Right cardiac atrium (tissue), 5 donors: ENCODE measurements at regions not wholly inside any gene's neighbourhood (a gene's known extent, or its start where the extent isn't known, plus 50 kb on each side); places are given as distances from the start of the nearest gene placed in this dataset.

Source experiments
- ATAC-seq, 2 donors: fragments of 200-7000 bp; cut with Tn5 transposase; one replicate each; pipeline versions ENCODE4 v1.8.0 to v1.9.1; 2020; ENCODE audit warnings: moderate library complexity in 2 of 2, mild to moderate bottlenecking in 1 of 2
- DNase-seq, 3 donors: peaks; one replicate each; pipeline ENCODE4 v3.0.0-alpha.2; 2020
- H3K27ac ChIP-seq: one replicate; pipeline ENCODE4 v1.5.1; 2013; ENCODE audit warnings: mild to moderate bottlenecking, low read length, control low read depth, moderate library complexity
- H3K27me3 ChIP-seq: one replicate; pipeline ENCODE4 v1.6.1; 2013; ENCODE audit not compliant: control insufficient read depth, insufficient read depth
- H3K4me1 ChIP-seq: one replicate; pipeline ENCODE4 v1.6.1; 2013; ENCODE audit warnings: low read length; ENCODE audit not compliant: control insufficient read depth, insufficient read depth
- H3K4me3 ChIP-seq: one replicate; pipeline ENCODE4 v1.5.1; 2013; ENCODE audit warnings: low read length, control low read depth
- H3K9me3 ChIP-seq: one replicate; pipeline ENCODE4 v1.6.1; 2013; ENCODE audit warnings: low read length; ENCODE audit not compliant: control insufficient read depth
- WGBS: extraction: QIAGEN DNeasy Blood & Tissue Kit; methylation state at CpG from one replicate; pipeline ENCODE4 v1.1.7; 2013; 5-methylcytosine and 5-hydroxymethylcytosine counted together
- intact Hi-C, 4 donors: fragments of 100-400 bp; cut with DNase I; formaldehyde crosslinking; loops; one replicate each; pipeline versions ENCODE4 v1.11.0 to v1.14.0; 2022 to 2023
- donor health status: healthy with polysubstance abuse.
- donor health status: DM: no; HTN: yes; CAD: no.
- donor health status: DM: no; HTN: no; CAD: no.
- donor health status: DM: no; HTN: yes; CAD: no; lungs with severe emphysema.
- donor health status: DM: yes; HTN: yes; CAD: no.

- DNase-seq = no peak
- H3K27ac ChIP-seq = no peak overlapping the region
- intact Hi-C loops = no loop called here
- H3K4me3 ChIP-seq = no peak overlapping the region
- H3K4me1 ChIP-seq = no peaks in the 10 kb centered on the region
- no peaks in the 10 kb centered on the region for H3K9me3 ChIP-seq
- WGBS = 77% methylated on average over 21 of the region's 21 CpGs
- no peak for ATAC-seq
- H3K27me3 ChIP-seq = no peaks in the 10 kb centered on the region
Measured at GRCh38 chr5:167155387-167156005, 1135.9 kb upstream of the WWC1 start.

DNA sequence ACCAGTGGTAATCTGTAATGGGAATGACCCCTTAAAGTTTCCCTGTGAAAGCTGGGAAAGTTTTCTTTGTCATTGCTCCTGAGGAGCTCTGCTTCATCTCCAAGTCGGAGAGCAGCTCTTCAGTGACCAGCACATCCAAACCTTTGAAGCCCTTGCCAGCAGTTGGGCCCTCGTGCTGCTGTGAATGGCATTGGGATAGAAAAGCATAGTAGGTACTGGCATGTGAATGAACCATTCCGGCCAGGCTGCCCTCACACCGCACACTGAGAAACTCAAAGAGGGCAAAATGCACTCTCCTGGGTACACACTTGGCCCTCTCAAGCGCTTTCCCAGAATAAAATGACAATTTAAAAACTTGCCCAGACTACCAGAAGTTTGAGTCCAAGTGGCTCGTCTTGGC, 1135.0 kb upstream of the WWC1 start:
- H3K4me3 ChIP-seq = no peak overlapping the region
- no peak for DNase-seq
- H3K27me3 ChIP-seq = no peaks in the 10 kb centered on the region
- H3K4me1 ChIP-seq = no peaks in the 10 kb centered on the region
- H3K27ac ChIP-seq = no peak overlapping the region
- intact Hi-C loops = no loop called here
- WGBS = 80% methylated on average over 6 of the region's 6 CpGs
- H3K9me3 ChIP-seq = no peaks in the 10 kb centered on the region
- ATAC-seq = no peak

GRCh38 chr5:167158588-167158987, 1132.9 kb upstream of the WWC1 start:
- Histone ChIP-seq H3K4me3 (no peak overlapping the region), H3K4me1 (no peaks in the 10 kb centered on the region), H3K27ac (no peak overlapping the region), H3K9me3 (no peaks in the 10 kb centered on the region), H3K27me3 (no peaks in the 10 kb centered on the region)
- no peak for ATAC-seq
- intact Hi-C loops = no loop called here
- DNase-seq = no peak

DNA sequence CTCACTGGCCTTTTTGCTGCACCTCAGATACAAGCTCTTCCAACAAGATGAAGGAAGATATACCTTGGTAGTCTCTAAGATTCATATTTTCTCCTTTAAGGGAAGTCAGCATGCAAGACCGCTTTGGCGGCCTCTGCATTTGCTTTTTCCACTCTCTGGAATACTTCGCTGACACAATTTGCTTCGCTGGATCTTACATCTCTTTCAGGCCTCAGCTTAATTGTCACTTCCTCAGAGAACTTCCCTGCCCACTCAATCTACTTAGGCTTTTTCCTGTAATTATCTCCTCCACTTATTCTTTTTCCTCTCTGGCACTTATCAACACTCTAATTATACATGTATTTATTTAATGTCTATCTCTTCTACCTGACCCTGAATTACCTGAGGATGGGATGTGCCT, 1131.1 kb upstream of the WWC1 start:
- no peak for ATAC-seq
- DNase-seq = no peak
- H3K9me3 ChIP-seq = no peaks in the 10 kb centered on the region
- H3K27ac ChIP-seq = no peak overlapping the region
- H3K27me3 ChIP-seq = no peaks in the 10 kb centered on the region
- no peaks in the 10 kb centered on the region for H3K4me1 ChIP-seq
- H3K4me3 ChIP-seq = no peak overlapping the region
- 85% methylated on average over 4 of the region's 4 CpGs for WGBS
- intact Hi-C loops = no loop called here

DNA sequence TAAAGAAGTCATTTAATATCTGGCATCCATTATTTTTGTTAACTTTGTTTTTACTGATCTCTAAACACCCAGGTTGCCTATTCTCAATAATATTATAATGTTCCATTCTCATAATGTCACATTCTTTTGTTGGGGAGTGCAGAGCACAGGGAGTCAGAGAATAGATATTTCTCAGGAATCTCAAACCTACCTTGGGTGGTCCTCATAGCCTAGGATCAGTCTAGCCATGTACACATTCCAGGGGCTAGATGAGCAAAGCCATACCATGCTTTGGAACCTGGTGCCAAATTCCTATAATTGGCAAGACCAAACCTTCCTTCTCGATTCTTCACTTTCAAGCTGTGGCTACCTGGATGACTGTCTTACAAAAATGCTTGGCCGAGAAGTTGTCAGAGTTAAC, 1124.7 kb upstream of the WWC1 start:
- no peaks in the 10 kb centered on the region for H3K27me3 ChIP-seq
- WGBS = 71% methylated on average over 2 of the region's 2 CpGs
- H3K4me1 ChIP-seq = no peaks in the 10 kb centered on the region
- no peak overlapping the region for H3K4me3 ChIP-seq
- no peak for DNase-seq
- ATAC-seq = no peak
- no peak overlapping the region for H3K27ac ChIP-seq
- intact Hi-C loops = no loop called here
- H3K9me3 ChIP-seq = no peaks in the 10 kb centered on the region

DNA sequence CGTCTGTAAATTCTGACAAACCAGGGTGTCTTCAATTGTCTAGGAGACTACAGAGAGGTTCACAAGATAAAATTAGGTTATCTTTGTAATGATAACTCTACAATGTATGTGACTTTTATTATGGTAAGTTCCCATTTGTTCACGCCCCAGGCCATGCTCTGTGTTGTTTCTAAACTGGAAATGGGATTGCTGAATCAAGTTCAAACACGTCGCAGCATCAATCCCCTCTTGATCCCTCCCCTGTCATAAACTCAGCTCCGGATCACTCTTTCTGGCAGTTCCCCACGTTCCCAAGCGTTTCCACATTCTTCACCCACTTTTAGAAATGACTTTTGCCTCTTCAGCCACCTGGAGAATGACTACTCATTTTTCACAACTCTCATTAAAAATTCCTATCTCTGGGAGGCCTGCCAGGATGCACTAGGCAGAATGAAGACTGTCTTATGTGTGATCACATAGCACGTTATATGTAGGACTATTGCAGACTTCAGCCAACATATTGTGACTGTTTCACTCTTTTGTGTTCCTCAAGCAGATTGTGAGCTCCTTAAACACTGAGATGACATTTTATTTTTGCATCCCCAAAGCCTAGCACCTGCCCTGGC, 1124.2 kb upstream of the WWC1 start:
- H3K4me1 ChIP-seq = no peaks in the 10 kb centered on the region
- WGBS = 57% methylated on average over 8 of the region's 8 CpGs
- no peaks in the 10 kb centered on the region for H3K9me3 ChIP-seq

GRCh38 chr5:167168971-167169370, 1122.5 kb upstream of the WWC1 start:
- no peak for ATAC-seq
- 93% methylated on average over 6 of the region's 6 CpGs for WGBS
- H3K4me1 ChIP-seq = no peaks in the 10 kb centered on the region
- no peak overlapping the region for H3K4me3 ChIP-seq
- intact Hi-C loops = no loop called here
- DNase-seq = no peak
- no peaks in the 10 kb centered on the region for H3K9me3 ChIP-seq
- H3K27me3 ChIP-seq = no peaks in the 10 kb centered on the region
- no peak overlapping the region for H3K27ac ChIP-seq

More for the DNA sequence above, 1124.2 kb upstream of the WWC1 start:
- Histone ChIP-seq H3K4me3 (no peak overlapping the region), H3K27me3 (no peaks in the 10 kb centered on the region), H3K27ac (no peak overlapping the region)
- intact Hi-C loops = no loop called here
- ATAC-seq (no peak), DNase-seq (no peak)

- DNase-seq (no peak), ATAC-seq (no peak)
- no peaks in the 10 kb centered on the region for H3K27me3 ChIP-seq
- 69% methylated on average over 3 of the region's 3 CpGs for WGBS
- H3K4me3 ChIP-seq = no peak overlapping the region
- H3K4me1 ChIP-seq = no peaks in the 10 kb centered on the region
- intact Hi-C loops = no loop called here
- no peak overlapping the region for H3K27ac ChIP-seq
- H3K9me3 ChIP-seq = no peaks in the 10 kb centered on the region
Measured at GRCh38 chr5:167171056-167171455, 1120.4 kb upstream of the WWC1 start.

DNA sequence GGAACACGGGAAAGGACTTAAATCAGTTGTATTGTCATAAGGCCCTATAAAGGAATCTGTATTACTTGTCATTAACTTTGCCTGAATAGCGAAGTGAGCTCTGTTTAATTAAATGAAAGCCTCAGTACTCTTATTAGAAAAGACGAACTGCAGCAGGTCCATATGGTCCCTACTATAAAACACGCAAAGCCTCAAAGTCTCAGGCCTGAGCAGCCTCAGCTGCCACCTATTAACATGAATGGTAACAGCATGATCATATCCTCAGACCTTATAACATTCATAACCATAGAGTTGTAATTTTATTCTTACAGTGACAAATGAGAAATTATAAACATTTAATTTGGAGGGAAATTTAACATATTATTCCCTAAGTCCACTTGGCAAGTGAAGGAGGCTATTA, 1113.7 kb upstream of the WWC1 start:
- intact Hi-C loops = no loop called here
- Histone ChIP-seq H3K27ac (no peak overlapping the region), H3K4me3 (no peak overlapping the region), H3K9me3 (no peaks in the 10 kb centered on the region), H3K27me3 (no peaks in the 10 kb centered on the region), H3K4me1 (no peaks in the 10 kb centered on the region)
- 86% methylated on average over 4 of the region's 4 CpGs for WGBS
- ATAC-seq (no peak), DNase-seq (no peak)

DNA sequence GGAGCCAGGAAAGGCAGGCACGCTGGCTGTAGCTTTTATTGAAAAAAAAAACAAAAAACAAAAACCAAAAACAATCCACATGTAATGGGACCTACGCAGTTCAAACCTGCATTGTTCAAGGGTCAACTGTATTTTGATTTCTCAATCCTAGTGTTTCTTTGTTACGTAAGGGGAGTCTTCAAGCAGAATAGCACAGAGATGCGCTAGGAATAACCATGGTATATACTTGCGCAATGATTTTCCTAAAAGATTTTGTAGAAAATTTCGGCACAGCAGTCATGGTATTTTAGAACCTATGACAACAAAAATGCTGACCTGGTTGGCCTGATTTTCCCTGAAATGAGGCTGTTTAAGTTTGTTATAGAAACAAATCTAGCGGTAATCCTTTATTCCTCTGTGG, 1110.5 kb upstream of the WWC1 start:
- Histone ChIP-seq H3K4me1 (no peaks in the 10 kb centered on the region), H3K4me3 (no peak overlapping the region), H3K27ac (no peak overlapping the region), H3K9me3 (no peaks in the 10 kb centered on the region), H3K27me3 (no peaks in the 10 kb centered on the region)
- intact Hi-C loops = no loop called here
- DNase-seq (no peak), ATAC-seq (no peak)
- WGBS = 86% methylated on average over 7 of the region's 7 CpGs

- H3K27ac ChIP-seq = no peak overlapping the region
- 88% methylated on average over 6 of the region's 6 CpGs for WGBS
- DNase-seq (no peak), ATAC-seq (no peak)
- H3K27me3 ChIP-seq = no peaks in the 10 kb centered on the region
- H3K4me1 ChIP-seq = no peaks in the 10 kb centered on the region
- intact Hi-C loops = no loop called here
- H3K9me3 ChIP-seq = no peaks in the 10 kb centered on the region
- no peak overlapping the region for H3K4me3 ChIP-seq
Measured at GRCh38 chr5:167205881-167206280, 1085.6 kb upstream of the WWC1 start.

- 52% methylated on average over 7 of the region's 7 CpGs for WGBS
- Histone ChIP-seq H3K27ac (no peak overlapping the region), H3K27me3 (no peaks in the 10 kb centered on the region), H3K4me1 (no peaks in the 10 kb centered on the region), H3K4me3 (no peak overlapping the region), H3K9me3 (no peaks in the 10 kb centered on the region)
- DNase-seq (peak in 2 of 3 donors; percentile 16 to 38), ATAC-seq (no peak)
- intact Hi-C loops = no loop called here
Measured at GRCh38 chr5:167207081-167207480, 1084.4 kb upstream of the WWC1 start.
